Pancreas (tissue), 10 donors: ENCODE measurements at regions not wholly inside any gene's neighbourhood (a gene's known extent, or its start where the extent isn't known, plus 50 kb on each side); places are given as distances from the start of the nearest gene placed in this dataset.
"Not testable (repeated sequence)": the region's sequence is repeated elsewhere in the genome, so short reads cannot be mapped to it uniquely, and the experiment has no call there.

Experiments
- ATAC-seq, 4 donors: fragments of 200-7000 bp; cut with Tn5 transposase; one replicate each; pipeline versions ENCODE4 v1.8.0 to v1.9.1; 2020; ENCODE audit warnings: mild to moderate bottlenecking in 4 of 4, moderate library complexity in 4 of 4
- DNase-seq, 6 donors: peaks; one replicate each; pipeline ENCODE4 v3.0.0-alpha.2; 2020
- FAIRE-seq: peaks from 2 replicates; lab custom pipeline; 2012; peaks lifted over from hg19 to GRCh38; lab: Jason Lieb, UNC
- H3K27ac ChIP-seq, 4 donors: fragments of 200-600 bp; sonication (generic); 1 replicate in 3 of 4; 2 replicates in 1 of 4; pipeline versions ENCODE4 v1.5.0 to v1.8.0; 2020
- H3K27me3 ChIP-seq, 4 donors: fragments of 200-600 bp; one replicate each; pipeline ENCODE4 v1.8.0; 2021
- H3K36me3 ChIP-seq, 3 donors: fragments of 200-600 bp; sonication (generic) in 1 of 3; one replicate each; pipeline versions ENCODE4 v1.5.0 to v1.8.0; 2020 to 2021
- H3K4me1 ChIP-seq, 3 donors: fragments of 200-600 bp; one replicate each; pipeline ENCODE4 v1.8.0; 2021
- H3K4me3 ChIP-seq, 4 donors: fragments of 200-600 bp; sonication (generic) in 2 of 4; one replicate each; pipeline versions ENCODE4 v1.5.0 to v1.8.0; 2020 to 2021
- H3K9me3 ChIP-seq, 4 donors: fragments of 200-600 bp; one replicate each; pipeline ENCODE4 v1.8.0; 2021
- WGBS, 2 donors: extraction: QIAGEN DNeasy Blood & Tissue Kit; methylation state at CpG; one replicate each; pipeline ENCODE4 v1.1.7; 2013; 5-methylcytosine and 5-hydroxymethylcytosine counted together
- intact Hi-C, 3 donors: fragments of 100-400 bp; cut with DNase I; formaldehyde crosslinking; loops; one replicate each; pipeline versions ENCODE4 v1.11.1 to v1.14.2; 2022
- TF ChIP-seq, protein P1 (sequence below), 4 donors: fragments of 200-600 bp; sonication (generic) in 3 of 4; IDR thresholded peaks; one replicate each; pipeline versions ENCODE4 v1.5.0 to v1.8.0; 2021; ENCODE audit warnings: antibody characterized with exemption in 4 of 4
- donor health status: healthy with polysubstance abuse.
- donor health status: DM: no; HTN: no; CAD: no; lungs with moderate emphysema.
- donor health status: DM: no; HTN: no; CAD: no.
- donor health status: control.
- donor health status: control.
- donor health status: Bipolar disorder and iron deficiency.
- donor health status: DM: yes; HTN: yes; CAD: no.
- donor health status: DM: no; HTN: no; CAD: no.
- donor health status: DM: no; HTN: no; CAD: no.
- donor health status: DM: yes; HTN: yes; CAD: no.

DNA sequence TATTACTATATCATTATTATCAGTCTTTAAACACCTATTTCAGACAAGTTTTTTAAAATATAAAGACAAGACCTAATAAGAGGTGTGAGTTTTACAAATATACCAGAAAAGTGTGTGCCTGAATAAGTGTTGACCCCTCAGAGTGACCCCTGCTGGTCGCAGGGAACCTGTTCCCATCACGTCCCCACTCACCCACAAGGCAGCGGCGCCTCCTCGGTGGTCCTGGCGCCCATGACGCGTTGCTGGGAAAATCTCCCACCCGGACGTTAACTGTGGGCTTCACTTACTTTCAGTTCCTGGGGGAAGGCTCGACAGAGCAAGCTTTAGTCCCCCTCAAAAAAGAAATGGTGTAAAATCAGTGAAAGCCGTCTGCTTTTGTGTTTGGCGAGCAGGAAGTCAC is 93.5 kb downstream of the TMEM18 start:
- H3K27ac ChIP-seq: no peak overlapping the region
- DNase-seq (no peak), FAIRE-seq (no peak), ATAC-seq (no peak)
- H3K27me3 ChIP-seq: no peaks in the 10 kb centered on the region
- intact Hi-C loops: no loop called here
- no peaks in the 10 kb centered on the region for H3K4me1 ChIP-seq
- H3K36me3 ChIP-seq: no peaks in the 10 kb centered on the region
- no peak overlapping the region for H3K4me3 ChIP-seq
- H3K9me3 ChIP-seq: no peaks in the 10 kb centered on the region
- TF ChIP-seq, protein P1, sequence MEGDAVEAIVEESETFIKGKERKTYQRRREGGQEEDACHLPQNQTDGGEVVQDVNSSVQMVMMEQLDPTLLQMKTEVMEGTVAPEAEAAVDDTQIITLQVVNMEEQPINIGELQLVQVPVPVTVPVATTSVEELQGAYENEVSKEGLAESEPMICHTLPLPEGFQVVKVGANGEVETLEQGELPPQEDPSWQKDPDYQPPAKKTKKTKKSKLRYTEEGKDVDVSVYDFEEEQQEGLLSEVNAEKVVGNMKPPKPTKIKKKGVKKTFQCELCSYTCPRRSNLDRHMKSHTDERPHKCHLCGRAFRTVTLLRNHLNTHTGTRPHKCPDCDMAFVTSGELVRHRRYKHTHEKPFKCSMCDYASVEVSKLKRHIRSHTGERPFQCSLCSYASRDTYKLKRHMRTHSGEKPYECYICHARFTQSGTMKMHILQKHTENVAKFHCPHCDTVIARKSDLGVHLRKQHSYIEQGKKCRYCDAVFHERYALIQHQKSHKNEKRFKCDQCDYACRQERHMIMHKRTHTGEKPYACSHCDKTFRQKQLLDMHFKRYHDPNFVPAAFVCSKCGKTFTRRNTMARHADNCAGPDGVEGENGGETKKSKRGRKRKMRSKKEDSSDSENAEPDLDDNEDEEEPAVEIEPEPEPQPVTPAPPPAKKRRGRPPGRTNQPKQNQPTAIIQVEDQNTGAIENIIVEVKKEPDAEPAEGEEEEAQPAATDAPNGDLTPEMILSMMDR (IDR thresholded peaks at IDR 0.05): no peak
- 62 to 75% methylated on average over 13 of the region's 13 CpGs for WGBS, 2 donors

DNA sequence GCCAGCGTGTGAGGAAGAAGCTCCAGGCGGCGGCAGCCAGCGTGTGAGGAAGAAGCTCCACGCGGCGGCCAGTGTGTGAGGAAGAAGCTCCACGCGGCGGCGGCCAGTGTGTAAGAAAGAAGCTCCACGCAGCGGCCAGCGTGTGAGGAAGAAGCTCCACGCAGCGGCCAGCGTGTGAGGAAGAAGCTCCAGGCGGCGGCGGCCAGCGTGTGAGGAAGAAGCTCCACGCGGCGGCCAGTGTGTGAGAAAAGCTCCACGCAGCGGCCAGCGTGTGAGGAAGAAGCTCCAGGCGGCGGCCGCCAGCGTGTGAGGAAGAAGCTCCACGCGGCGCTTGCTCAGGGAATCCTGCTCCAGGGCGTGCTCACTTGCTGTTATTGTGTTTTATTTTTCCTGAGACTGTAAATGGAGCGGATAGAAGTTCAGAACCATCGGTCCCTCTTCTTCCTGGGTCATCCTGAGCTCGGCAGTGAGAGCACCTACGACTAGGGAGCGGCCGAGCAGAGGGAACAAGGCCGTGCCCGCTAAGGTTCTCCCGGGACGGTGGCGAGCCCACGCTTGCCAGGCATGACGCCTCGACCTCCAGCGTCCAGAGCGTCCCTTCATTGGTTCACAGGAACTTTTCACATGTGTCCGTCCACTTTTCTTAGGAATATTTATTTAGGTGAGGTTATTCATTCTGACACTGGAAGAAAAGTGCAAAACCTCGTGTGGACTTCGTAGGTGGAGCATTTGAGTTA is 94.2 kb downstream of the TMEM18 start:
- ATAC-seq: no peak
- no peaks in the 10 kb centered on the region for H3K36me3 ChIP-seq
- intact Hi-C loops: no loop called here
- TF ChIP-seq, protein P1 (IDR thresholded peaks at IDR 0.05): no peak
- no peak for FAIRE-seq
- no peak for DNase-seq
- H3K27ac ChIP-seq: no peak overlapping the region
- H3K4me3 ChIP-seq: no peak overlapping the region
- WGBS, 2 donors: 84 to 91% methylated on average over 54 of the region's 54 CpGs
- no peaks in the 10 kb centered on the region for H3K9me3 ChIP-seq
- no peaks in the 10 kb centered on the region for H3K4me1 ChIP-seq
- H3K27me3 ChIP-seq: no peaks in the 10 kb centered on the region

- H3K27ac ChIP-seq, FAIRE-seq, H3K4me1 ChIP-seq, intact Hi-C loops, ATAC-seq, H3K27me3 ChIP-seq, H3K36me3 ChIP-seq, H3K9me3 ChIP-seq, DNase-seq, H3K4me3 ChIP-seq: not testable (repeated sequence)
- 75 to 85% methylated on average over 18 to 23 of the region's 23 CpGs for WGBS, 2 donors
Measured at GRCh38 chr2:582289-582688, 94.9 kb downstream of the TMEM18 start.

- DNase-seq (no peak), ATAC-seq (no peak), FAIRE-seq (no peak)
- no peaks in the 10 kb centered on the region for H3K27me3 ChIP-seq
- no peaks in the 10 kb centered on the region for H3K36me3 ChIP-seq
- no peak overlapping the region for H3K27ac ChIP-seq
- H3K9me3 ChIP-seq: no peaks in the 10 kb centered on the region
- WGBS, 2 donors: 52 to 57% methylated on average over 8 of the region's 8 CpGs
- H3K4me3 ChIP-seq: no peak overlapping the region
- no peaks in the 10 kb centered on the region for H3K4me1 ChIP-seq
- intact Hi-C loops: no loop called here
- TF ChIP-seq, protein P1 (IDR thresholded peaks at IDR 0.05): no peak
Measured at GRCh38 chr2:579961-580360, 97.2 kb downstream of the TMEM18 start.

DNA sequence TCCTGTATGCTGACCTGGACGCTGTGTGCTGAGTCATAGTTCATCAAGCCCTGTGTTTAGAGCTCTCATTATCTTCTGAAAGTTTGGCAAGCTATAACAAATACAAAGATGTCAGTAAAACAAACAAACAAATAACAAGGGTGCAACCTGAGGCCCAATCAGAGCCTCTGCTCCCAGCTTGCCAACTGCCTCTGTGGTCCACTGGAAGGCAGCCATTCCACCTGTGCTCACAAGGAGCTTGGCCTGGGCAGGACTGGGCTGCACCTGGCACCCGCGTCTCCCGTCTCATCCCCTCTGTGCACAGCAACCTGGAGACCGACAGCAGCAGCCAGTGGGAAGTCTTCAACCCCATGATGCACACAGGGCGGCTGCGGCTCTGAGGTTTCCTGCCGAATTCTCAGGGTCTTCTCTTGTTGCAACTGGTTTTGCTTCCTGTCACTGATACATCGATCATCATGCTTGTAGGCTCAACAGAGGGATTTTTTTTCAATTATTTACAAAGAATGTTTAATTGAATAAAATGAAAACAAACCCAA is 97.8 kb downstream of the TMEM18 start:
- FAIRE-seq (no peak), DNase-seq (no peak), ATAC-seq (no peak)
- WGBS, 2 donors: 60 to 68% methylated on average over 9 of the region's 9 CpGs
- intact Hi-C loops: no loop called here
- TF ChIP-seq, protein P1 (IDR thresholded peaks at IDR 0.05): no peak
- Histone ChIP-seq H3K27me3 (no peaks in the 10 kb centered on the region), H3K9me3 (no peaks in the 10 kb centered on the region), H3K4me1 (no peaks in the 10 kb centered on the region), H3K27ac (no peak overlapping the region), H3K4me3 (no peak overlapping the region), H3K36me3 (no peaks in the 10 kb centered on the region)
